ENCODE measurements at regions not wholly inside any gene's neighbourhood (a gene's known extent, or its start where the extent isn't known, plus 50 kb on each side); places are given as distances from the start of the nearest gene placed in this dataset.

DNA sequence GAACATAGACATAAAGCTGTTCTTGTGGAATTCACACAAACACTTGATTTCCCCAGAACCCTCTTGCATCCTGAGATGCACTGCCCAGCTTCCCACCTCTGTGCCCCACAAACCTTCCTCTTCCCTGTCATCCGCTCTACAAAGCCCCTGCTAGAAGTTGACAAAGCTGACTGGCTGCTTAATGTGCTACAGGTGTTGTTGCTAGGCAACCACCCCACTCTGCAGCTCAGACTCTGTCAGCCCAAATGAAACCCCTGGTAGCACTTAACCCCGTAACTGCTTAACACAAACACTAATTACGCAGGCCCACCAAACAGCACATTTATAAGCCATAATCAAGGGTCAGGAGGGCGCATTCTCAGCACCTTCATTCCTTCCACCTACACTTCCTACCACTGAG lies 172.0 kb upstream of the CADM1 start (continued):
- TF ChIP-seq, protein P1, sequence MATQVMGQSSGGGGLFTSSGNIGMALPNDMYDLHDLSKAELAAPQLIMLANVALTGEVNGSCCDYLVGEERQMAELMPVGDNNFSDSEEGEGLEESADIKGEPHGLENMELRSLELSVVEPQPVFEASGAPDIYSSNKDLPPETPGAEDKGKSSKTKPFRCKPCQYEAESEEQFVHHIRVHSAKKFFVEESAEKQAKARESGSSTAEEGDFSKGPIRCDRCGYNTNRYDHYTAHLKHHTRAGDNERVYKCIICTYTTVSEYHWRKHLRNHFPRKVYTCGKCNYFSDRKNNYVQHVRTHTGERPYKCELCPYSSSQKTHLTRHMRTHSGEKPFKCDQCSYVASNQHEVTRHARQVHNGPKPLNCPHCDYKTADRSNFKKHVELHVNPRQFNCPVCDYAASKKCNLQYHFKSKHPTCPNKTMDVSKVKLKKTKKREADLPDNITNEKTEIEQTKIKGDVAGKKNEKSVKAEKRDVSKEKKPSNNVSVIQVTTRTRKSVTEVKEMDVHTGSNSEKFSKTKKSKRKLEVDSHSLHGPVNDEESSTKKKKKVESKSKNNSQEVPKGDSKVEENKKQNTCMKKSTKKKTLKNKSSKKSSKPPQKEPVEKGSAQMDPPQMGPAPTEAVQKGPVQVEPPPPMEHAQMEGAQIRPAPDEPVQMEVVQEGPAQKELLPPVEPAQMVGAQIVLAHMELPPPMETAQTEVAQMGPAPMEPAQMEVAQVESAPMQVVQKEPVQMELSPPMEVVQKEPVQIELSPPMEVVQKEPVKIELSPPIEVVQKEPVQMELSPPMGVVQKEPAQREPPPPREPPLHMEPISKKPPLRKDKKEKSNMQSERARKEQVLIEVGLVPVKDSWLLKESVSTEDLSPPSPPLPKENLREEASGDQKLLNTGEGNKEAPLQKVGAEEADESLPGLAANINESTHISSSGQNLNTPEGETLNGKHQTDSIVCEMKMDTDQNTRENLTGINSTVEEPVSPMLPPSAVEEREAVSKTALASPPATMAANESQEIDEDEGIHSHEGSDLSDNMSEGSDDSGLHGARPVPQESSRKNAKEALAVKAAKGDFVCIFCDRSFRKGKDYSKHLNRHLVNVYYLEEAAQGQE (IDR thresholded peaks at IDR 0.05; ENCODE audit: low read depth, low read length): no peak
- TF ChIP-seq GABPA (IDR thresholded peaks at IDR 0.05; ENCODE audit: low read depth): no peak
- no peak for TF ChIP-seq FOXJ3 (CRISPR knock-in tag; IDR thresholded peaks at IDR 0.05)
- TF ChIP-seq RCOR1 (IDR thresholded peaks at IDR 0.05; ENCODE audit: low read length): no peak
- no peak for TF ChIP-seq TAF1 (IDR thresholded peaks at IDR 0.05; ENCODE audit: borderline replicate concordance, low read depth, low read length)
- no peak for TF ChIP-seq RFX5 (IDR thresholded peaks at IDR 0.05; ENCODE audit: low read length)
- TF ChIP-seq POLR2AphosphoS5 (IDR thresholded peaks at IDR 0.05; ENCODE audit: low read depth, low read length): no peak

DNA sequence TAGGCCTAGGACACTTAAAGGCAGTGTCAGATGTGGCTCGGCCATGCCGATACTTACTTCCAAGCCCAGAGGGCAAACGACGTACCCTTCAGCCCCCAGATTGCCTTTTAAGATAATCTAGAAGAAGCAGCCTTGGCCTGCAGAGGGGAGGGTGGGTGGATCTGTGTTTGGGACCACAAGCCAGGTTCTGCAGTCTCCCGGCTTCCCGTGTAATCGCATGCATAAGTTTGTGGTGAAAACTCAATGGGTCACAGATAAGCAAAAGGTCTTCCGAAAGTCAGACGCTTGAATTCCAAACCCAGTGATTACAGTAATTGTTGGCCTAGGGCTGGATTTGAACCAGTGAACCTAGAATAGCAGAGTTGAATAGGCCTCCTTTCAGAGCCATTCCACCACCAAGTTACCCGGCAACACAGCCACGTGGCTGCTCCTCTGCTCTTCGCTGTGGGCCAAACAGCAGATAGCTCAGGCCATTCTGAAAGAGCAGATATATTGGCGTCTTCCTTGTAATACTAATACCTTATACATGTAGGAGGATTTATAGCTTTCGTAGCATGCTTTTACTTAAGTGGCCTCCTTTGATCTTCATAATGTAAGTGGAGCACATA lies 170.8 kb upstream of the CADM1 start:
- Histone ChIP-seq H3K9me3 (no peaks in the 10 kb centered on the region), H3F3A (replicated peaks; ENCODE audit: insufficient read depth) (peaks cover 5% of the 10 kb centered on the region), H2AFZ (ENCODE audit: low read depth) (no peak overlapping the region), H3K27me3 (ENCODE audit: insufficient read depth) (no peaks in the 10 kb centered on the region), H3K36me3 (replicated peaks in 1 of 2; ENCODE audit: control insufficient read depth in 1 of 2, insufficient read depth in 2 of 2, low read length in 1 of 2) (no peaks in the 10 kb centered on the region), H3K9ac (no peak overlapping the region), H3K79me2 (ENCODE audit: insufficient read depth) (no peaks in the 10 kb centered on the region), H3K9me2 (no peaks in the 10 kb centered on the region), H3K27ac (ENCODE audit: low read depth in 2 of 2, low read length in 1 of 2) (no peak overlapping the region; a peak in 1 of 4 replicates), H4K20me1 (ENCODE audit: insufficient read depth) (no peaks in the 10 kb centered on the region), H3K4me3 (ENCODE audit: low read depth in 2 of 2, low read length in 1 of 2) (no peak overlapping the region), H3K4me2 (no peak overlapping the region), H3K4me1 (ENCODE audit: control insufficient read depth in 1 of 2, insufficient read depth in 2 of 2, low read depth in 1 of 2, low read length in 1 of 2) (peaks cover 9 to 51% of the 10 kb centered on the region in 2 experiments; a peak in 3 of 4 replicates)
- ChIA-PET POLR2A (no interaction called here), CTCF (no interaction called here)
- no peak for DNase-seq
- 88% methylated on average over 14 of the region's 14 CpGs for WGBS (ENCODE audit: low lambda C conversion rate)
- no peak for TF ChIP-seq CHD2 (IDR thresholded peaks at IDR 0.05; ENCODE audit: low read length, partially characterized antibody)
- no peak for TF ChIP-seq FOXJ3 (CRISPR knock-in tag; IDR thresholded peaks at IDR 0.05)
- TF ChIP-seq RXRA (IDR thresholded peaks at IDR 0.05; ENCODE audit: borderline replicate concordance, low read depth): no peak
- TF ChIP-seq GABPA (IDR thresholded peaks at IDR 0.05; ENCODE audit: low read depth): no peak
- no peak for TF ChIP-seq SMC3 (IDR thresholded peaks at IDR 0.05; ENCODE audit: low read depth, low read length)
- TF ChIP-seq TEAD4 (IDR thresholded peaks at IDR 0.05; ENCODE audit: borderline replicate concordance, insufficient read depth): no peak
- no peak for TF ChIP-seq TCF12 (IDR thresholded peaks at IDR 0.05)
- TF ChIP-seq MEF2A (IDR thresholded peaks at IDR 0.05; ENCODE audit: borderline replicate concordance, low read depth): no peak
- TF ChIP-seq, protein P2, sequence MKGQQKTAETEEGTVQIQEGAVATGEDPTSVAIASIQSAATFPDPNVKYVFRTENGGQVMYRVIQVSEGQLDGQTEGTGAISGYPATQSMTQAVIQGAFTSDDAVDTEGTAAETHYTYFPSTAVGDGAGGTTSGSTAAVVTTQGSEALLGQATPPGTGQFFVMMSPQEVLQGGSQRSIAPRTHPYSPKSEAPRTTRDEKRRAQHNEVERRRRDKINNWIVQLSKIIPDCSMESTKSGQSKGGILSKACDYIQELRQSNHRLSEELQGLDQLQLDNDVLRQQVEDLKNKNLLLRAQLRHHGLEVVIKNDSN (IDR thresholded peaks at IDR 0.05; ENCODE audit: borderline replicate concordance, low read depth): no peak

All from SK-N-SH (cell line).